Astrocyte (in vitro differentiated cells and primary cell): ENCODE measurements at regions not wholly inside any gene's neighbourhood (a gene's known extent, or its start where the extent isn't known, plus 50 kb on each side); places are given as distances from the start of the nearest gene placed in this dataset.

Source experiments
- DNase-seq: peaks from one replicate; pipeline ENCODE4 v3.0.0-alpha.2; 2010; ENCODE audit warnings: low read depth
- FAIRE-seq: peaks from 2 replicates; lab custom pipeline; 2011; peaks lifted over from hg19 to GRCh38; lab: Jason Lieb, UNC
- H2AFZ ChIP-seq: 2 replicates; pipeline ENCODE4 v1.6.0; 2012; ENCODE audit warnings: low read depth, low read length, inconsistent platforms
- H3K27ac ChIP-seq: 2 replicates; pipeline ENCODE4 v1.5.1; 2011; ENCODE audit warnings: low read depth, low read length, inconsistent platforms
- H3K27me3 ChIP-seq: 2 replicates; pipeline ENCODE4 v1.6.0; 2011; ENCODE audit warnings: low read length, inconsistent platforms; ENCODE audit not compliant: insufficient read depth
- H3K36me3 ChIP-seq: 2 replicates; pipeline ENCODE4 v1.5.1; 2011; ENCODE audit warnings: low read length, inconsistent platforms; ENCODE audit not compliant: insufficient read depth
- H3K4me1 ChIP-seq: 2 replicates; pipeline ENCODE4 v1.5.1; 2011; ENCODE audit warnings: low read length, inconsistent platforms; ENCODE audit not compliant: insufficient read depth
- H3K4me2 ChIP-seq: 2 replicates; pipeline ENCODE4 v1.6.0; 2012; ENCODE audit warnings: low read length, inconsistent platforms
- H3K4me3 ChIP-seq: 2 replicates; pipeline ENCODE4 v1.5.1; 2011; ENCODE audit warnings: low read depth, mild to moderate bottlenecking, low read length, inconsistent platforms; ENCODE audit not compliant: insufficient read depth
- H3K79me2 ChIP-seq: 2 replicates; pipeline ENCODE4 v1.6.0; 2012; ENCODE audit warnings: mild to moderate bottlenecking, low read length, inconsistent platforms; ENCODE audit not compliant: insufficient read depth
- H3K9ac ChIP-seq: 2 replicates; pipeline ENCODE4 v1.6.0; 2012; ENCODE audit warnings: mild to moderate bottlenecking, low read length, inconsistent platforms
- H3K9me3 ChIP-seq: 2 replicates; pipeline ENCODE4 v1.5.1; 2012; ENCODE audit warnings: low read depth, mild to moderate bottlenecking, low read length, inconsistent platforms; ENCODE audit not compliant: insufficient read depth
- H4K20me1 ChIP-seq: 2 replicates; pipeline ENCODE4 v1.6.0; 2012; ENCODE audit warnings: low read length, inconsistent platforms; ENCODE audit not compliant: insufficient read depth
- H3K27ac Mint-ChIP-seq: one replicate; pipeline ENCODE4 v1.8.0; 2021; ENCODE audit warnings: mild to moderate bottlenecking, mixed read lengths; ENCODE audit not compliant: unreplicated experiment
- H3K27me3 Mint-ChIP-seq: one replicate; pipeline ENCODE4 v1.8.0; 2021; ENCODE audit warnings: low read depth, mixed read lengths; ENCODE audit not compliant: unreplicated experiment
- H3K36me3 Mint-ChIP-seq: one replicate; pipeline ENCODE4 v1.8.0; 2021; ENCODE audit warnings: low read depth, mixed read lengths; ENCODE audit not compliant: unreplicated experiment
- H3K4me1 Mint-ChIP-seq: one replicate; pipeline ENCODE4 v1.8.0; 2021; ENCODE audit warnings: low read depth, mixed read lengths; ENCODE audit not compliant: unreplicated experiment
- H3K4me3 Mint-ChIP-seq: one replicate; pipeline ENCODE4 v1.8.0; 2021; ENCODE audit warnings: mild to moderate bottlenecking, moderate library complexity, mixed read lengths; ENCODE audit not compliant: unreplicated experiment
- H3K9me3 Mint-ChIP-seq: one replicate; pipeline ENCODE4 v1.8.0; 2021; ENCODE audit warnings: mild to moderate bottlenecking, mixed read lengths; ENCODE audit not compliant: unreplicated experiment
- EZH2 ChIP-seq: IDR thresholded peaks from 2 replicates; pipeline ENCODE4 v1.6.1; 2012; ENCODE audit warnings: mild to moderate bottlenecking, low read length, inconsistent platforms; ENCODE audit not compliant: insufficient read depth
- TF ChIP-seq, protein P1 (sequence below): IDR thresholded peaks from 2 replicates; pipeline ENCODE4 v1.5.1; 2011; ENCODE audit warnings: low read depth, mild to moderate bottlenecking, inconsistent platforms, low read length, moderate library complexity; ENCODE audit not compliant: insufficient read depth

- Mint-ChIP-seq H3K4me1 (peaks cover 5% of the 10 kb centered on the region), H3K27ac (no peak overlapping the region), H3K36me3 (no peaks in the 10 kb centered on the region), H3K4me3 (no peak overlapping the region), H3K27me3 (peaks cover under 1% of the 10 kb centered on the region), H3K9me3 (peaks cover 1% of the 10 kb centered on the region)
- H3K4me2 ChIP-seq: no peak overlapping the region
- no peaks in the 10 kb centered on the region for H3K27me3 ChIP-seq
- peak; percentile 88 for DNase-seq
- no peaks in the 10 kb centered on the region for H3K36me3 ChIP-seq
- H4K20me1 ChIP-seq: no peaks in the 10 kb centered on the region
- no peak for FAIRE-seq
- no peak overlapping the region for H3K27ac ChIP-seq
- no peaks in the 10 kb centered on the region for H3K9me3 ChIP-seq
- no peak overlapping the region for H2AFZ ChIP-seq
- no peak overlapping the region for H3K4me3 ChIP-seq
- no peak overlapping the region for H3K9ac ChIP-seq
- peaks cover 11% of the 10 kb centered on the region for H3K4me1 ChIP-seq
- TF ChIP-seq, protein P1, sequence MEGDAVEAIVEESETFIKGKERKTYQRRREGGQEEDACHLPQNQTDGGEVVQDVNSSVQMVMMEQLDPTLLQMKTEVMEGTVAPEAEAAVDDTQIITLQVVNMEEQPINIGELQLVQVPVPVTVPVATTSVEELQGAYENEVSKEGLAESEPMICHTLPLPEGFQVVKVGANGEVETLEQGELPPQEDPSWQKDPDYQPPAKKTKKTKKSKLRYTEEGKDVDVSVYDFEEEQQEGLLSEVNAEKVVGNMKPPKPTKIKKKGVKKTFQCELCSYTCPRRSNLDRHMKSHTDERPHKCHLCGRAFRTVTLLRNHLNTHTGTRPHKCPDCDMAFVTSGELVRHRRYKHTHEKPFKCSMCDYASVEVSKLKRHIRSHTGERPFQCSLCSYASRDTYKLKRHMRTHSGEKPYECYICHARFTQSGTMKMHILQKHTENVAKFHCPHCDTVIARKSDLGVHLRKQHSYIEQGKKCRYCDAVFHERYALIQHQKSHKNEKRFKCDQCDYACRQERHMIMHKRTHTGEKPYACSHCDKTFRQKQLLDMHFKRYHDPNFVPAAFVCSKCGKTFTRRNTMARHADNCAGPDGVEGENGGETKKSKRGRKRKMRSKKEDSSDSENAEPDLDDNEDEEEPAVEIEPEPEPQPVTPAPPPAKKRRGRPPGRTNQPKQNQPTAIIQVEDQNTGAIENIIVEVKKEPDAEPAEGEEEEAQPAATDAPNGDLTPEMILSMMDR: no peak
- no peak for TF ChIP-seq EZH2
- no peaks in the 10 kb centered on the region for H3K79me2 ChIP-seq
Observed at GRCh38 chr18:22848615-22849014, 84.5 kb upstream of the RBBP8 start.

DNA sequence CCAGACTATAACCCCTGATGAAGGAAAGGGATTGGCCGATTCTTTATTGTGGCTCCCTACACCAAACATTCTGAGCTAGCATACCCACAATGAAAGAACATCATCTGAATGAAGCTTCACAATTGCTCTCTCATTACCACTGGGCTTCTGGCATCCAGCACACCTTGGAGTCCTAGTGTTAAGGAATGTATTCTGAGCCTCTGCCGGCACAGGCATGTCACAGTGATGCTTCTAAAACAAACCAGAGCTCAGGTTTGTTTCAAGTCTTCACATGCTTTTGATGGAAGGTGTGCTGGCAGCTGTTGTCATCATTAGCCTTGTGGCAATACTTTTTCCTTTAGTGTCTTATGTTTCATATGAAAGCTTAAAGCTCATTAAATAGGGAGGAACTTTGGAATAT lies 76.3 kb upstream of the RBBP8 start:
- no peaks in the 10 kb centered on the region for H3K36me3 Mint-ChIP-seq
- no peaks in the 10 kb centered on the region for H3K9me3 Mint-ChIP-seq
- Histone ChIP-seq H2AFZ (no peak overlapping the region), H3K79me2 (no peaks in the 10 kb centered on the region), H3K27me3 (no peaks in the 10 kb centered on the region), H3K4me2 (no peak overlapping the region), H3K4me1 (no peaks in the 10 kb centered on the region), H4K20me1 (no peaks in the 10 kb centered on the region), H3K36me3 (no peaks in the 10 kb centered on the region), H3K27ac (no peak overlapping the region), H3K4me3 (no peak overlapping the region), H3K9ac (no peak overlapping the region), H3K9me3 (no peaks in the 10 kb centered on the region)
- no peak for FAIRE-seq
- no peaks in the 10 kb centered on the region for H3K27me3 Mint-ChIP-seq
- H3K4me3 Mint-ChIP-seq: no peak overlapping the region
- TF ChIP-seq EZH2: no peak
- TF ChIP-seq, protein P1: no peak
- H3K27ac Mint-ChIP-seq: no peak overlapping the region
- no peak for DNase-seq
- no peaks in the 10 kb centered on the region for H3K4me1 Mint-ChIP-seq

DNA sequence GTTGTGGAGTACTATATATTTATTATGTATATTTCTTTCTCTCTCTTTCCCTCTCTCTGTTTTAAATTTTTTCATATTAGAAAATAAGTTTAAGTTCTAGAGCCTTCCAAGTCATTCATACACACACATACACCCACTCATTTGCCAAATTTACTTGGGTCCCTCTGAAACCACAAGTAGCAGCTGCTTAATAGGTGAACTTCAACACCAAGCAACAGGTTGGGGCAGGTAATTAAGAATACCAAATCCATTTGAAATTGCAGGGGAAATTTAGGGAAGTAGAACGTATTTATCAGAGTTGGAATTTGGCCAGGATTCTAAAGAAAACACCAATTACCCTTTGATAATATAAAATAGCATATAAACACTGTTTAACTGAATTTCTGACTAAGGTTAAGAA lies 75.0 kb upstream of the RBBP8 start:
- H3K36me3 ChIP-seq: no peaks in the 10 kb centered on the region
- Mint-ChIP-seq H3K9me3 (no peaks in the 10 kb centered on the region), H3K36me3 (no peaks in the 10 kb centered on the region), H3K4me1 (no peaks in the 10 kb centered on the region), H3K4me3 (no peak overlapping the region), H3K27ac (no peak overlapping the region), H3K27me3 (no peaks in the 10 kb centered on the region)
- no peak overlapping the region for H3K4me2 ChIP-seq
- no peaks in the 10 kb centered on the region for H4K20me1 ChIP-seq
- H3K27ac ChIP-seq: no peak overlapping the region
- TF ChIP-seq EZH2: no peak
- TF ChIP-seq, protein P1: no peak
- no peak overlapping the region for H3K9ac ChIP-seq
- no peak overlapping the region for H3K4me3 ChIP-seq
- no peaks in the 10 kb centered on the region for H3K9me3 ChIP-seq
- no peaks in the 10 kb centered on the region for H3K4me1 ChIP-seq
- no peak overlapping the region for H2AFZ ChIP-seq
- FAIRE-seq: no peak
- DNase-seq: no peak
- no peaks in the 10 kb centered on the region for H3K27me3 ChIP-seq
- H3K79me2 ChIP-seq: no peaks in the 10 kb centered on the region
